DMS 273 (cell line): ENCODE measurements at regions not wholly inside any gene's neighbourhood (a gene's known extent, or its start where the extent isn't known, plus 50 kb on each side); places are given as distances from the start of the nearest gene placed in this dataset.
A peak's percentile ranks its signal among the peaks of the same experiment; 100 is the strongest.

Source experiments
- DNase-seq: peaks from one replicate; lab custom pipeline; 2025; ENCODE audit not compliant: unreplicated experiment; lab: John Stamatoyannopoulos, UW

DNA sequence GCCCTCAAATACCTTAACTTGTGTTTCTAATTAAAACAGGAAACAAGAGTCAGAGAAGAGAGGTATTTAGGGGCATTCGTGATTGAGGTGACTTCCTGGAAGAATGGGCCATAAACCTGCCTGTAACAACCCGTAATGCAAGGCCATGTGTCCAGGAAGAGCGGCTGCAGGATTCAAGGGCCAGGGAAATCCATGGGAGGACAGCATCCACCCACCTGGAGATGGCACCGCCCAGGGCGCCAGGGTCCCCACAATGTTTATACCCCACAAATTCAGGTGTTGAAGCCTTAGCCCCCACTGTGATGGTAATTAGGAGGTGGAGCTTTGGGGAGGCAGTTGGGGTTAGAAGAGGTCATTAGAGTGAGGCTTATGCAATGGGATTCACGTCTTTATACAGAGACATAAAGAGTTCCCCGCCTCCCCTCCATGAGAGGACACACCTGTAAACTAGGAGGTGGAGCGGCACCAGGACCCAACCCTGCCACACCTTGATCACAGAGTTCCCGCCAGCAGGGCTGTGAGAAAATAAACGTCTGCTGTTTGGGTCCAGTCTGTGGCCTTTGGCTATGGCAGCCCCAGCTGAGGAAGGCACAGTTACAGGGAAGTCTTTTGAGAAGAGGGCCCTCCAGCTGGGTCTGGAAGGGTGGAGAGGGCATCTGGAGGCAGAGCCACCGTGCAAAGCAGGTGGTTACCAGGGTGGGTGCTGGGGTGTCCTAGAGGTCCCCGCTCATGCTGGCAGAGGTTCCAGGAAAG lies 1394.3 kb downstream of the TBC1D22A start:
- no peak for DNase-seq

DNA sequence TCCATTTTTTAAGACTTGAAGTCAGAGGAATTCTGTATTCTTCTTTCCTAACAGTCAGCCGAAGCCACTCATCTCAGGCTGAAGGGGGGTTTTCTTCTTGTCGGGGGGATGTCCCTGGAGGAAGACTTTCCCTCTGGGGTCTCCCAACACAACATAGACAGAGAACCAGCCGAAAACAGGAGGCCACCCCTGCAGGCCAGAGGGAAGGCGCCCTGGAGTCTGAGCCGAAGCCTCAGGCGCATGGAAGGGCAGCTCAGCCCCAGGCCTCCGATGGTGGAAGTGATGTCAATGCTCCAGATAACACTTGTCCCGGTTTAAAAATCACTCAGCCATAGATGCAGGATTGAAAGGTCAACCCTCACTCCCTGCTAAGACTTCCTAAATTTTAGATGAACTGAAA lies 1393.0 kb downstream of the TBC1D22A start:
- no peak for DNase-seq

DNA sequence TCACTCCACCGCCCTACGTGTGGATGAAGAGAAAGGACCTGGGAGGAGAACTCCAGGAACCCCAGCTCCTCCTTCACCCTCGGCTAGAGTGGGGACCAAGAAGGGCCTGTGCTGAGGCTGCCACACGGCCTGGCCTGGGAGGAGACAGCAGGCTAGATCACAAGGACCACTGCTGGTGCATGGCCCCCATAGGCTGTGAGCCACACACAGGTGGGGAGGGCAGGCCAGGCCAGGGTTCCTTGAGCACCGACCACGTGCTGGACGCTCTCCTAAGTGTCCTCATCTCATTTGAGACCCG lies 1392.4 kb downstream of the TBC1D22A start:
- no peak for DNase-seq

DNA sequence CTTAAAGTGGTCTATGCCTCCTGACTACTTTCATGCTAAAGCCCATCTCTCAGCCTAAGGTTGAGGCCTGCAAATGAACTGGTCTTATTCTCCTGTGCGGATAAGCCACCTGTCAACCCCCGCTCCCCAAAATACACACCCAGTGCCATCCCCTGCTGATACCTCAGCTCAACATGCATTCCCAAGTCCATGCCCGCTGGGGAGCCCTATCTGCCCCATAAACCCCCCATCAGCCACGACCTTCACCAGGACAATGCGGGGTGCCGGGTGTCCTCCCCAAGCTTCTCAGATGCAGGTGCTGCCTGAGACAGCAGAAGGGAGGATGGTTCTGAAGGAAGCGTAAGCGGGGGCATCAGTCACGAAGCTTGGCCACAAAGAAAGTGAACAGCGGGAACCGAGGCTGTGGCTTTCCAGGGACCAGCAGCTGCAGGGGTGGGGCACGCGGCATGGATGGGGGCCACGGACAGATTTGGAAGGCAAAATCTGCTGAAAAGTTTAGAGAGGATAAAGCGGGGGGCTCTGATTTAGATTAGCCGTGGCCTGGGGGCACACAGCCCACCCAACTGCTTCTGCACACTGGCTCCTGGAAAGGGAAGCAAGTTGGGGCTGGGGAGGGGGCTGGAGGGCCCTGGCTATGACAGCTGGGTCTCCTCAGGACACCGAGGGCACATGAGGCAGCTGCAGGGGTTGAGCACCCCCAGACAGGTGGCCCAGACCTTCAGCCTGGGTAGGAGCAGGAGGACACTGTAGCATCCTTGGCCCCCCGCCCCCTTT lies 1391.9 kb downstream of the TBC1D22A start:
- no peak for DNase-seq

DNA sequence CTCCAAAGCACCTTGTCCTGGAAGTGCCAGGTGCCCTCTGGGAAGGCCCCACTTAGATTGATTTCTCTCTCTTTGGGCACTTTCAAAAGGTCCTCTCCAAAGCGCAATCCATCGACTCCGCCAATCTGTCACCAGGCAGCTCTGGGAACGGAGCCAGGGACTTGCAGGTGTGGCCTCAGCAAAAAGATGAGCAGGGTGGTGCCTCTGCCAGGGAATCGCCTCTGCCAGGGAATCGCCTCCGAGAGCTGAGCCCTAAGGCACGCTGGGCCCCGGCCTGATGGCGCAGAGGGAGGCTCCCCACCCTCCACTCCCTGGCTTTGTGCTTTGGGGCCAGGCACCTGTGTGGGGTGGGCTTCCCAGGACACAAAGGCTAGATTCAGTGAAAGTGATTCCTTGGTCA lies 1391.3 kb downstream of the TBC1D22A start:
- peak; percentile 42 for DNase-seq

DNA sequence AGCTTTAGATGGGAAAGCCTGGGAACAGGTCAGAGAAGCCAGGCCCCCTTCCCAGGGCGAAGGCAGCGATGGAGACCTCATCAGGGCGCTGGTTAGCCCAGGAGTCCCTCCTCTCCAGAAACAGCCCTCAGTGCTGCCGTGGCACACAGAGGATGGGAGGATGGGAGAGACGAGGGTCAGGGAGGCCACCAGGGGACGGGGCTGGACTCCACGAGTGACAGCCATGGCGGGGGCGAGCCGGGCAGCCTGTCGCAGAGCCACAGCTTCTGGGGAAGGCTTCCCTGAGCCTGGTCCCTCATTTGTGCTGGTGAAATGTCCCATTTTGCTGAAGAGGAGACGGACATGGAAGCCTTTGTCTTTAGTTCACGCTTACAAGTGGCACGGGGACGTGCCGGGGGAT lies 1390.5 kb downstream of the TBC1D22A start:
- no peak for DNase-seq

DNA sequence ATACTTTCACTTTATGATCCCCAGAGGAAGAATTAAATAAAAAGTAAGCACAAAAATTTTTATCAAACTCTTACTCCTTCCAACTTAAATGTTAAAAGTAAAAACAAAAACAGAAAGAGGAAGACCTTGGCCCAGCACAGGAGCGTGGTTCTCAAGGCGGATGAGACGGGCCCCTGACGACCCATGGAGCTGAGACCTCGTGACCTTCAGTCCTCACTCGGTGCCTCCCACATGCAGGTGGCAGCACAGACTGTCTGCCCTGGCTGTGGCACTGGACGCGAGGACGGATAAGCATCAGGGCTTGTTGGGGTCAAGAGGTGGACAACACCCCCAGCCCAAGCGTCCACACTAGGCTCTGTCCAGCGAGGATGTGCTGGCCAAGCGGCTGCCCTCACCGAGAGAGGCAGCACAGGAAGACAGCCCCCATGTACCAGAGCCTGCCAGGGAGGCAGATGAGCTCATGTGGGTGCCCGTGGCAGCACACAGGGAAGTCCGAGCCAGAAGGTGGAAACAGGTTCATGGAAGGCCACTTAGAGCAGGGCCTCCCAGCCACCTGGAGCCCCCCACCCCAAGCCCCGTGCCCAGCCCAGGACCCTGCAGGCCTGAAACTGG lies 1389.8 kb downstream of the TBC1D22A start:
- no peak for DNase-seq

DNA sequence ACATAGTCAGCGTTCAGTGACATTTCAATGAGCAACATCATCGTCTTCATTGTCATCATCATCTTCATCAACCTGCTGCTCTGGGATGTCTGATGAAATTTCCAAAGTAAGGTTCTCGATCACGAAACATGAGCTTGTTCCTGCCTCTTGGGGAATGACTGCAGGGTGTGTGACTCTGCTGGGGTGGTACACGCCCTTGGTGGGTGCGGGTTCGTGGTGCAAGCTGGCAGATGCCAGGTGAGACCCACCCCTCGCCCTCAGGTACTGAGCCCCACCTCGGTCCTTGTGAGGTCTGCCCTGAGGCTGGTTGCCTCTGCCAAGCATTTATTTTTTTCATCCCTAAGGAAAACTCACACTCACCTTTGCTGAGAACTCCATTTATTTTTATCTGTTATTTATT lies 1389.2 kb downstream of the TBC1D22A start:
- DNase-seq, result no peak

DNA sequence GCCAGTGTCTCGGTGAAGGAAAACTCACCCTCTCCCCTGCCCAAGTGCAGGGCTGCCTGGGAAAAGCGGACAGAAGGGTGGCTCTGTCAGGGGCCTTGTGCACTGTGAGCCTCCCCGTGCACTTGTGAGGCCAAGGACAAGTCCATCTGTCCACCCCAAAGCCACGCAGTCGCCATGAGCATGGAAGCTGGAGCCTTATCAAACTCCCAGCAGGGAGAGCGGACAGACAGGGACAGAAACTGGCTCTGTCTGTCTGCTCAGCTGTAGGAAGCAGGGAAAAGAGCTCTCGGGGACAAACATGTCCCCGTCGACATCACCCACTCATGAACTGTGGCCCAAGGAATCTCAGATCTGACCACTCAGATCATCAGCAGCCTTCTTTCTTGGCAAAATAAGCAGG lies 1385.4 kb downstream of the TBC1D22A start:
- no peak for DNase-seq

DNA sequence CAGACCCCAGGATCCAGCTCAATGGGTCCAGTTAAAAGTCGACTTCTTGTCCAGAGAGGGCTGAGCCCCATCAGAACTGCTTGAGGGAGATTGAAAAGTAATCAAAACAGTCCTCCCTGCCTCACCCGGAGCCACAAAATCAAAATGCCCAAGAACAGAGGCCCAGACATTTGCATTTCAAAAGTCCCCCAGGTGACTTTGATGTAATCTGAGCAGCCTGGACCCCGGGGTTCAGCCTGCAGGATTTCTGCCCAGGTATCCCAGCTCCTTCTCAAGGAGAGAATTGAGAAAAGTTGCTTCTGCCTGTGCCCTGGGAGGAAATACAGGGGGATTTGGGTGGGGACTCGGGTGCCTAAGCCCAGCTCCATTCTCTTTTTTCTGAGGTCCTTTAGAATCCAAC lies 1385.0 kb downstream of the TBC1D22A start:
- DNase-seq, result no peak

DNA sequence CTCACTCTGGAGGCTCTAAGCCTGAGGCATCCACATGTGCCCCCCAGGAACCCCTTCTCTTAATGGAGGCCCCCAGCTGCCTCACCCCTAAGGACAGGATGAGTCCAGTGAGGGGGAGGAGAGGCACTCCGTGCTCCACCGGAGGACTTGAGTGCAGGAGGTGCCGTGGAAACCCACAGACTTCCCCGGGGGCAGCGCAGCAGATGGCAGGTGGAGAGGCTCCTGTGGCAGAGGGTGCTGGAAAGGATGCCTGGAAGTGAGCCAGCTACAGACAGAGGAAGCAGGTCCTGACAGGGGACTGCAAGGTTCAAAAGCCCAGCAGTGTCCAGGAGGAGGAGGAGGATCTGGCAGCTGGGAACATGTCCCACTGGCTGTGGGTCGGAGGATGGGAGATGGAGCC lies 1384.0 kb downstream of the TBC1D22A start:
- no peak for DNase-seq

DNA sequence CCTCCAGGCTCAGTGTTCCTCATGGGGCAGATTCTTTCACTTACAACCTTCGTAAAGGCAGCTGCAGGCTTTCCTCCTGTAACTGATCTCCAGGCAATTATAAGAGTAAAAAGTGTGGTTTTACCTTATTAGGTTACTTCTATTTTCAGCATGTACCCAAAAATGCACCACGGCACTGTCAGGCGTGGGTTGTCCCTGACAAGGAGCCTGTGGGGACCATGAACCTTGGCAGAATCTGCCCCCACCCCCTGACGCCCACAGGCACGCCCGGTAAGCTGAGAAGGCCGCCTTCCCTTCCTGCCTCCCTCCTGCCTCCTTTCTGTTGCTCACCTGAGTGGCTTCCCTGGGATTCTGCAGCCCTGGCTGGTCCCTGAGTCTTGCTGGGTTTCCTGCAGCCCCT lies 1383.3 kb downstream of the TBC1D22A start:
- no peak for DNase-seq

DNA sequence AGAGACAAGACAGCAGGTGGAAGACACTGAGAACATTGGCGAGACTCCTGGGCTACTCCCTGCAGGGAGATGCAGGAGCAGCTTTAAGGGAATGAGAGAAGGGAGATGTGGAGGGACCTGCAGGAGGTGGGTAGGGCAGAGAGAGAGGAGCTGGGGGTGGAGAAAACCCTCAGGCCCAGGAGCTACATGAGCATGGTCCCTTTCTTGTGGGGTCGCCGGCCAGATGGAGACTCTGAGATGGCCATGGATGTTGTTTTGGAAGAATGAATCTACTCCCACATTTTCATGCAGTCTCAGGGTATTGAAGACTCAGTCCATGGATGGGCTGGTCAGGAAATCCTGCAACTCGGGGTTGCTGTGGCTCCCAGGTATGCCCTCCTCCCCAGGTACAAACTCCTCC lies 1381.9 kb downstream of the TBC1D22A start:
- DNase-seq, result no peak

DNA sequence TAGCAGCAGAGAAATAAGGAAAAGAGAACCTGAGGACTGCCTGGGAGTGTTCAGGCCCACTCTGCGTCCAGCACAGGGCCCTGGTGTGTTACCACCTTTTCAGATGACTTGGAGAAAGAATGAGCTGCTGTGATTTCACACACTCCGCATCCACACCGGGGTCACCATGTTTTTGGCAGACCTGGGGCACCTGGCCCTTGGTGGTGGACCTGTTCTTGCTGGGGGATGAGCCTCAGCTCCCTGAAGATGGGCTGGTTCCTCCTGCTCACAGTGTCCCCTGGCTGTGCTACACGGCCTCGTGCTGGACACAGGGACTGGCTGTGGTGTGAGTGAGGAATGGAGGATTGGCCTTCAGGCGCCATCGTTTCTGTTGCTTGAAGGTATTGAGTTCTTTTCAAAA lies 1381.4 kb downstream of the TBC1D22A start:
- DNase-seq, result no peak

DNA sequence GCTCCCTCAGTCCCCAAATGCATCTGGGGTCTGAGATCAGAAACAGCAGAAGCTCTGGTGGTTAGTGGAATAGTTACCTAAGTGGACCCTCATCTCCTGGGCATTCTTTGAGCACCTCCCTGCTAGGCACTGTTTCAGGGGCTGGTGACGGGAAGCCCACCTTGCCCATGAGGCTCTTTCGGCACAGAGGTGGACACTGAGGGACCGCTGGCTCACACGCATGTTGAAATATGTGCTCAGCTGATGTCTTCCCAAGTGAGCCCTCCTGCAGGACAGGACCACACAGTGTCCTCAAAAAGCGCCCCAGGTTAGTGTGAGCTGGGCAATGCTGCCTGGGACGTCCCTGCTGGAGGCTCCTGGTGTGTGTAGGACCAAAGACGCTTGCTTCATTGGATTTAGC lies 1379.9 kb downstream of the TBC1D22A start:
- no peak for DNase-seq

DNA sequence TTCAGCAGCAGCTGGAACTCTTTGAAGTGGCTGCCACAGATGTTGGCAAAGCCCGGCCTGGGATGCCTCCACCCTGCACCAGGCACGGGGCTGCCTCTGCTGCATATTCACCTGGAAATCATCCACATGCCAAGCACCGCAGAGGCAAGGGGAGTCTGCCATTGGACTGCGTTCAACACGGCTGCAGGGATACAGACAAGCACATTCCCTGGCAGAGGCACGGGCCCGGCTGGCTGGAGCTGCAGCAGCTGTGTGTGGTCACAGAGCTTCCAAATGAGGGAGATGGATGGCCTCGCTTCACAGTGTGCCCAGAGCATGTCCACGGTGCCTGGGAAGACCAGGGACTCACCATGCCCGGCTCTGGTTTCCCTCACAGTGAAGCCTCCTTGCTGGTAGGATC lies 1378.9 kb downstream of the TBC1D22A start:
- DNase-seq, result no peak

DNA sequence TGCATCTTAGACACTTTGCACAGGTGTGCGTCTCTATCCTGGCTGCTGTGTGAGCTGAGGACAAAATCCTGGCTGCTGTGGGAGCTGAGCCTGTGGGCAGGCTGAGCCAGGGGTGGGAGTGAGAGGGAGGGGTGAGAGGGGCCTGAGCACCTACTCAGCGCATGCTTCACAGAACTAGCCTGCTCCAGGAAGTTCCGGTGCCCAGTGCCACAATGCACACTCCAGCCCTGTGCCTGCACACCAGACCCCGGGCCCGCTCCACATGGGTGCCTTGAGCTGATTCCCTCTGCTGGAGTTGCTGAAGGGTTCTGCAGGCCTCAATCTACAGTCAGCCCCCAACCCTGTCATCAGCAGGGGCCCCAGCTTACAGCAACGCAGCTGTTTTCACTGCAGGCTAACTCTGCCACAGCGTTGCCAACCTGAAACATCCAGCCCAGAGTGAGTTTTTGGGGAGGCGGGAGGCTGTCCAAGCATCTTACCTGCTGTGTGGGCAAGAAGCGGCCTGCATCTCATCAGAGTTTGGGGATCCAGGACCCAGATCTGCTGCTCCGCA lies 1377.9 kb downstream of the TBC1D22A start:
- no peak for DNase-seq

DNA sequence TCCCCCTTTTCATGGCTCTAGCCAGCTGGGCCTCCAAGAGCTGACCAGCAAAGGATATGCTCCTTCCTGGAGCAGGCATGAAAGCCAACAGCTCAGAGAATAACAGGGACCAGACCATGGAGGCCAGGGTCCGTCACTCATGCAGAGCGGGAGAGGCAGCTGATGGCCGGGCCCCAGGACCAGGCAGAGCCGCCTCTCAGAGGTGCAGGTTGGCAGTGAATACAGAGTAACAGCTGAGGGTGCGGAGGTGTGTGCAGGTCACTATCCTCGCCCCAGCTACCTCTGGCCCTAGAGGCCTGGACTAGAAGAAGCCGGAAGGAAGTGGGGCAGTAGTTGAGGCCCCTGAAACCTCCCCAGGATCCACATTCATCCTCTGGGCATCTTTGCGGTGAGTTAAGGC lies 1377.3 kb downstream of the TBC1D22A start:
- no peak for DNase-seq

DNA sequence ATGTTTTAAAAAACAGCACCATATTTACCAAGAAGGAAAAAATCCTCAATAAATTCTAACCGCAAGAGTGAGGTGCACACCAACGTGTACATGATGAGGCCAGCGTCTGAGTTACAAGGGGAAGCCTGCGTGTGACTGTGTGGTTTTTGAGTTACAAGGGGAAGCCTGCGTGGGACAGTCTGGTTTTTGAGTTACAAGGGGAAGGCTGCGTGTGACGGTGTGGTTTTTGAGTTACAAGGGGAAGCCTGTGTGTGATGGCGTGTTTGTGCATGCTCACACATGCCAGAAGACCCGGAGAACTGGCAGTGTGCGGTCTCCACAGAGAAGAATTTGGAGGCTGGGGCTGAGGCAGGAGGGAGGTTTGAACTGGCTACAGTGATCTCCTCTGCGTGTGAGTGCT lies 1376.4 kb downstream of the TBC1D22A start:
- no peak for DNase-seq

DNA sequence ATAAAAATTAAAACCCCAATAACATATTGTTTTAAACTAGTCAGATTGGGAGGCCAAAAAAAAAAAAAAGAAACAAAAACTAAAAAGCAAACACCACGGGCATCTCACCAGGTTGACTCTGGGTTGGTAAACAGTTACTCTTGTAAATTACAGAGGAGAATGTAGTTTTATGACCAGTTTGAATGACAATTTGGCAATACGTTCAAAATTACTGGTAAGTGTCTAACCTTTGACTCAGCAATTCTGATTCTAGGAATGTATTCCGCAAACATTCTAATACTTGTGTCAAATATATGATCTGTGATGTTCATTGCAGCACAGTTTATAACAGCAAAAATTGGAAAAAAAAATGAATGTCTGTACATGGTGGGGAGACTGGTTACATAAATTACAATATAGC lies 1376.0 kb downstream of the TBC1D22A start:
- no peak for DNase-seq

DNA sequence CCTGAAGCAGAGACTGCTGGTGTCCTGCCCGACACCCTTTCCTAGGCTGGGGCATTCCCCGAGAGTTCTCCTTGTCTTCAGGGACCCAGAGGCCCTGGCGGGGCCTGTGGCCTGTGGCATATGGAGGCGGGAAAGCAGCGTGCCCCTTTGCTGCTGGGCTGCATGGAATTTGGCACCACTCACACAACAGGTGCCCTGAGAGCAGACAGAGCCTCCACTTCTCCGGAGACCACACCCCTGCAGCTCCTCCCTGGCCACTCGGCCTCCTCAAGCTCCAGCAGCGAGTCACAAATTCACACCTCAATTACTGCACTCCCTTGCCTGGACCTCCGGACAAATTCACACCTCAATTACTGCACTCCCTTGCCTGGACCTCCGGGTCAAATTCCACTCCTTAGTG lies 1375.2 kb downstream of the TBC1D22A start:
- DNase-seq, result peak; percentile 23

DNA sequence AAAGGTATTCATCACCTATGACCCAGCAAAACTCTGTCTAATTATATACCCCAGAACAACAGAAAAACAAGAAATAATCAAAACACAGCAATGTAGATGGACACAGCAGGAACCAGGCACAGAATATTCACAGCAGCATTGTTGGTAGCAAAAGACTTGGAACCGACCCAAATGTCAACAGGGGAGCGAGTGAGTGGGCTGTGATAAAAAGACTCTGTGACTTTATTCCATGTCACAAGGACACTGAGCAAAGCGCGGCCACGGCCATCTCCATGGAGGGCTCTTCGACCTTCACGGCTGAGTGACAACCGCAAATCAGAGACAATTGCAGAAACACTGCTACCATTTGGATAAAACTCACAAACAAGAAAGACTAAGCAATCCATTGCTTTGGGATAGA lies 1373.1 kb downstream of the TBC1D22A start:
- DNase-seq, result no peak
